GM23338 (cell line): ENCODE measurements at regions not wholly inside any gene's neighbourhood (a gene's known extent, or its start where the extent isn't known, plus 50 kb on each side); places are given as distances from the start of the nearest gene placed in this dataset.

Experiments
- POLR2AphosphoS5 ChIP-seq: IDR thresholded peaks from 2 replicates; pipeline ENCODE4 v1.6.1; 2016; ENCODE audit warnings: antibody characterized with exemption, low read depth
- TF ChIP-seq, protein P1 (sequence below), 2 experiments: fragments of 200-600 bp in 1 of 2; sonication (generic) in 1 of 2; conservative IDR thresholded peaks; 2 replicates each; pipeline versions ENCODE4 v1.5.1 to v1.6.1; 2016 to 2017; ENCODE audit warnings: antibody characterized with exemption in 2 of 2, low read depth in 2 of 2, mild to moderate bottlenecking in 2 of 2, moderate library complexity in 1 of 2

GRCh38 chr1:168913711-168914463 lies 184.9 kb upstream of the DPT start:
- TF ChIP-seq, protein P1, sequence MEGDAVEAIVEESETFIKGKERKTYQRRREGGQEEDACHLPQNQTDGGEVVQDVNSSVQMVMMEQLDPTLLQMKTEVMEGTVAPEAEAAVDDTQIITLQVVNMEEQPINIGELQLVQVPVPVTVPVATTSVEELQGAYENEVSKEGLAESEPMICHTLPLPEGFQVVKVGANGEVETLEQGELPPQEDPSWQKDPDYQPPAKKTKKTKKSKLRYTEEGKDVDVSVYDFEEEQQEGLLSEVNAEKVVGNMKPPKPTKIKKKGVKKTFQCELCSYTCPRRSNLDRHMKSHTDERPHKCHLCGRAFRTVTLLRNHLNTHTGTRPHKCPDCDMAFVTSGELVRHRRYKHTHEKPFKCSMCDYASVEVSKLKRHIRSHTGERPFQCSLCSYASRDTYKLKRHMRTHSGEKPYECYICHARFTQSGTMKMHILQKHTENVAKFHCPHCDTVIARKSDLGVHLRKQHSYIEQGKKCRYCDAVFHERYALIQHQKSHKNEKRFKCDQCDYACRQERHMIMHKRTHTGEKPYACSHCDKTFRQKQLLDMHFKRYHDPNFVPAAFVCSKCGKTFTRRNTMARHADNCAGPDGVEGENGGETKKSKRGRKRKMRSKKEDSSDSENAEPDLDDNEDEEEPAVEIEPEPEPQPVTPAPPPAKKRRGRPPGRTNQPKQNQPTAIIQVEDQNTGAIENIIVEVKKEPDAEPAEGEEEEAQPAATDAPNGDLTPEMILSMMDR (conservative IDR thresholded peaks at IDR 0.05; ENCODE audit: low read depth in 2 of 2) = no peak
- TF ChIP-seq POLR2AphosphoS5 = no peak
